ENCODE measurements at regions not wholly inside any gene's neighbourhood (a gene's known extent, or its start where the extent isn't known, plus 50 kb on each side); places are given as distances from the start of the nearest gene placed in this dataset.

GRCh38 chr9:26148128-26148527 is 469.9 kb upstream of the TUSC1 start:
- TF ChIP-seq, protein P1, sequence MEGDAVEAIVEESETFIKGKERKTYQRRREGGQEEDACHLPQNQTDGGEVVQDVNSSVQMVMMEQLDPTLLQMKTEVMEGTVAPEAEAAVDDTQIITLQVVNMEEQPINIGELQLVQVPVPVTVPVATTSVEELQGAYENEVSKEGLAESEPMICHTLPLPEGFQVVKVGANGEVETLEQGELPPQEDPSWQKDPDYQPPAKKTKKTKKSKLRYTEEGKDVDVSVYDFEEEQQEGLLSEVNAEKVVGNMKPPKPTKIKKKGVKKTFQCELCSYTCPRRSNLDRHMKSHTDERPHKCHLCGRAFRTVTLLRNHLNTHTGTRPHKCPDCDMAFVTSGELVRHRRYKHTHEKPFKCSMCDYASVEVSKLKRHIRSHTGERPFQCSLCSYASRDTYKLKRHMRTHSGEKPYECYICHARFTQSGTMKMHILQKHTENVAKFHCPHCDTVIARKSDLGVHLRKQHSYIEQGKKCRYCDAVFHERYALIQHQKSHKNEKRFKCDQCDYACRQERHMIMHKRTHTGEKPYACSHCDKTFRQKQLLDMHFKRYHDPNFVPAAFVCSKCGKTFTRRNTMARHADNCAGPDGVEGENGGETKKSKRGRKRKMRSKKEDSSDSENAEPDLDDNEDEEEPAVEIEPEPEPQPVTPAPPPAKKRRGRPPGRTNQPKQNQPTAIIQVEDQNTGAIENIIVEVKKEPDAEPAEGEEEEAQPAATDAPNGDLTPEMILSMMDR (IDR thresholded peaks at IDR 0.05; ENCODE audit: unreplicated experiment), result no peak
- no peaks in the 10 kb centered on the region for H3K27me3 Mint-ChIP-seq
- H3K27ac Mint-ChIP-seq, result no peak overlapping the region
- H3K36me3 Mint-ChIP-seq (ENCODE audit: insufficient read depth), result no peaks in the 10 kb centered on the region
- no peak for DNase-seq (ENCODE audit: low spot score, unreplicated experiment)
- no peak overlapping the region for H3K4me3 Mint-ChIP-seq (ENCODE audit: low read depth)
- H3K4me1 Mint-ChIP-seq (ENCODE audit: low read depth), result no peaks in the 10 kb centered on the region
- H3K9me3 Mint-ChIP-seq (ENCODE audit: low read depth), result no peaks in the 10 kb centered on the region

DNA sequence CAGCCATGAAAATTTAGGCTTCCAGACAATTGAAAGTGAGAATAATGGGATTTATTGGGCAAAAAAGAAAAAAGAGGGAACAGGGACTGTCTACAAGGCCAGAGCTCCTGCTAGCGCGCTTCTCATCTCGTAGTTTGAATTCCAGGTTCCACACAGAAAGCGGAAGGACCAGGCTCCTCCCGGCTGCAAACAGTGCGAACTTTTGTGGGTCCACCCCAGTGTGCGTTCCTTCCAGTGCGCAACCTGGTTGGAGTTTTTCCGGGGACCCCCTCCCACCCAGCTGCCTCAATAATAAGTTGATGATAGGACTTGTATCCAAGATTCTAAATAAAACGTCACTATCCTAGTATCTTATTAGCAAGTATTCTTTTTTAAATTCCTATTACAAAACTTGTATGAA is 467.7 kb upstream of the TUSC1 start:
- Mint-ChIP-seq H3K4me3 (ENCODE audit: low read depth) (no peak overlapping the region), H3K4me1 (ENCODE audit: low read depth) (no peaks in the 10 kb centered on the region)

GRCh38 chr9:26142631-26143030 is 464.4 kb upstream of the TUSC1 start:
- Mint-ChIP-seq H3K36me3 (ENCODE audit: insufficient read depth) (no peaks in the 10 kb centered on the region), H3K4me1 (ENCODE audit: low read depth) (no peaks in the 10 kb centered on the region), H3K27ac (no peak overlapping the region), H3K4me3 (ENCODE audit: low read depth) (no peak overlapping the region), H3K9me3 (ENCODE audit: low read depth) (no peaks in the 10 kb centered on the region), H3K27me3 (no peaks in the 10 kb centered on the region)
- TF ChIP-seq, protein P1 (IDR thresholded peaks at IDR 0.05; ENCODE audit: unreplicated experiment), result no peak
- no peak for DNase-seq (ENCODE audit: low spot score, unreplicated experiment)

More for the DNA sequence above, 467.7 kb upstream of the TUSC1 start:
- no peaks in the 10 kb centered on the region for H3K36me3 Mint-ChIP-seq (ENCODE audit: insufficient read depth)
- no peaks in the 10 kb centered on the region for H3K27me3 Mint-ChIP-seq
- DNase-seq (ENCODE audit: low spot score, unreplicated experiment), result no peak
- no peak overlapping the region for H3K27ac Mint-ChIP-seq
- H3K9me3 Mint-ChIP-seq (ENCODE audit: low read depth), result no peaks in the 10 kb centered on the region
- TF ChIP-seq, protein P1 (IDR thresholded peaks at IDR 0.05; ENCODE audit: unreplicated experiment), result no peak

DNA sequence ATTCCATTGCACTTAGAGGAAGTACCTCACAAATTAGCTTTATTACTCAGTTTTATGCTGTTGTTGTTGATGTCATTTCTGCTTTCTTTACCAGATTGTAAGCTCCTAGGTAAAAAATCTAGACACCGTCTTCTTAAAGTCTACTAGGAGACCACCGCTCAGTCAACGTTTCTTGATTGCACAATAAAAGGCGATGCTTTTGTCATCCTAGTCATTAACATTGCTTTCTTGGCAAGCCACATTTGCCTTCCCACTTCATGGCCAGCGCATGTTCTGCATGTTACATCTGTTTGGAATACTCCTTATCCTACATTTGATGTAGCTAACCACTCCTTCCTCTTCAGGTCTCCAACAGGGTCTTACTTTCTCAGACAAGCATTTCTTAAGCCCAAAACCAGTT is 464.0 kb upstream of the TUSC1 start:
- no peak overlapping the region for H3K27ac Mint-ChIP-seq
- no peak for DNase-seq (ENCODE audit: low spot score, unreplicated experiment)
- no peaks in the 10 kb centered on the region for H3K4me1 Mint-ChIP-seq (ENCODE audit: low read depth)
- H3K36me3 Mint-ChIP-seq (ENCODE audit: insufficient read depth), result no peaks in the 10 kb centered on the region
- no peaks in the 10 kb centered on the region for H3K27me3 Mint-ChIP-seq
- TF ChIP-seq, protein P1 (IDR thresholded peaks at IDR 0.05; ENCODE audit: unreplicated experiment), result no peak
- H3K9me3 Mint-ChIP-seq (ENCODE audit: low read depth), result no peaks in the 10 kb centered on the region
- no peak overlapping the region for H3K4me3 Mint-ChIP-seq (ENCODE audit: low read depth)

DNA sequence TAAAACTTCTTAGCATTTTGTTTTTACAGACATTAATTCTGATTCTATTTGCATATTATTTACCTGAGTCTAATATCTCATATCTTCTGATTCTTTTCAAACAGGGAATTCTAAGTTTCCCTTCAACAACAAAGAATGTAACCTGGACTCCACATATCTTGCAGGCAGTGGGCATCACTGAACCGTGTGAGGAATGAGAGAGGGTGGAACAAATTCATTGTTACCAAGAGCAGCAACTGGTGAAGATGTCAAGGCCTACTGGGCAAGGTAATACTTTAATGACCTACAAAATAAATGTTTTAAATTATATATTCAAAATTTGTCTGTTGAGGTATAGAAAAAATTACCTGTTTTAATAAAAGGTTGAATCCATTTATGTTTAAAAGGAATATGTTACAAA is 455.3 kb upstream of the TUSC1 start:
- no peaks in the 10 kb centered on the region for H3K27me3 Mint-ChIP-seq
- DNase-seq (ENCODE audit: low spot score, unreplicated experiment), result no peak
- no peak overlapping the region for H3K4me3 Mint-ChIP-seq (ENCODE audit: low read depth)
- H3K36me3 Mint-ChIP-seq (ENCODE audit: insufficient read depth), result no peaks in the 10 kb centered on the region
- TF ChIP-seq, protein P1 (IDR thresholded peaks at IDR 0.05; ENCODE audit: unreplicated experiment), result no peak
- no peaks in the 10 kb centered on the region for H3K9me3 Mint-ChIP-seq (ENCODE audit: low read depth)
- H3K27ac Mint-ChIP-seq, result no peak overlapping the region
- peaks cover 17% of the 10 kb centered on the region for H3K4me1 Mint-ChIP-seq (ENCODE audit: low read depth)
